ENCODE measurements at regions not wholly inside any gene's neighbourhood (a gene's known extent, or its start where the extent isn't known, plus 50 kb on each side); places are given as distances from the start of the nearest gene placed in this dataset.

GRCh38 chr11:127474766-127475165 lies 474.2 kb upstream of the KIRREL3 start:
- Histone ChIP-seq H3K4me2 (ENCODE audit: low read length, poor library complexity, severe bottlenecking) (no peak overlapping the region), H2BK120ac (ENCODE audit: low read depth, low read length) (no peak overlapping the region), H3K9ac (ENCODE audit: low read length) (no peak overlapping the region), H4K91ac (ENCODE audit: low read length) (no peak overlapping the region), H2AFZ (ENCODE audit: low read depth, low read length) (no peak overlapping the region), H3K27me3 (ENCODE audit: control insufficient read depth in 1 of 2, insufficient read depth in 1 of 2, low read length in 2 of 2) (no peaks in the 10 kb centered on the region), H3K79me1 (replicated peaks; ENCODE audit: low read length, poor library complexity, severe bottlenecking) (no peaks in the 10 kb centered on the region), H3K23ac (ENCODE audit: low read length in 2 of 2) (no peak overlapping the region), H3K4me1 (ENCODE audit: control insufficient read depth, insufficient read depth, low read depth, low read length) (no peaks in the 10 kb centered on the region), H3K18ac (ENCODE audit: low read depth in 1 of 2, low read length in 2 of 2) (no peak overlapping the region), H3K9me3 (ENCODE audit: control insufficient read depth, low read length) (no peaks in the 10 kb centered on the region), H2AK5ac (ENCODE audit: low read length, severe bottlenecking) (no peak overlapping the region), H2BK12ac (ENCODE audit: low read length in 2 of 2) (no peak overlapping the region), H3K27ac (ENCODE audit: low read length, poor library complexity, severe bottlenecking) (no peak overlapping the region), H3K36me3 (ENCODE audit: control insufficient read depth in 1 of 2, insufficient read depth in 2 of 2, low read depth in 1 of 2, low read length in 2 of 2) (no peaks in the 10 kb centered on the region), H4K8ac (ENCODE audit: low read length) (no peak overlapping the region), H2BK5ac (ENCODE audit: low read depth, low read length, poor library complexity, severe bottlenecking) (no peak overlapping the region), H3K14ac (ENCODE audit: low read length in 2 of 2) (no peak overlapping the region), H3K4me3 (ENCODE audit: insufficient read depth in 1 of 2, low read depth in 1 of 2, low read length in 2 of 2) (no peak overlapping the region), H3K4ac (ENCODE audit: low read depth in 1 of 2, low read length in 2 of 2) (no peak overlapping the region), H2BK15ac (ENCODE audit: low read depth, poor library complexity, severe bottlenecking) (no peak overlapping the region)
- WGBS: 90% methylated on average over 1 of the region's 1 CpG
- no peak for DNase-seq

- Histone ChIP-seq H3K9me3 (ENCODE audit: control insufficient read depth, low read length) (no peaks in the 10 kb centered on the region), H4K8ac (ENCODE audit: low read length) (no peak overlapping the region), H3K18ac (ENCODE audit: low read depth in 1 of 2, low read length in 2 of 2) (no peak overlapping the region), H3K27me3 (ENCODE audit: control insufficient read depth in 1 of 2, insufficient read depth in 1 of 2, low read length in 2 of 2) (no peaks in the 10 kb centered on the region), H3K4me3 (ENCODE audit: insufficient read depth in 1 of 2, low read depth in 1 of 2, low read length in 2 of 2) (no peak overlapping the region), H2BK15ac (ENCODE audit: low read depth, poor library complexity, severe bottlenecking) (no peak overlapping the region), H3K9ac (ENCODE audit: low read length) (no peak overlapping the region), H3K4me2 (ENCODE audit: low read length, poor library complexity, severe bottlenecking) (no peak overlapping the region), H2BK5ac (ENCODE audit: low read depth, low read length, poor library complexity, severe bottlenecking) (no peak overlapping the region), H3K4ac (ENCODE audit: low read depth in 1 of 2, low read length in 2 of 2) (no peak overlapping the region), H3K4me1 (ENCODE audit: control insufficient read depth, insufficient read depth, low read depth, low read length) (no peaks in the 10 kb centered on the region), H3K23ac (ENCODE audit: low read length in 2 of 2) (no peak overlapping the region), H2AFZ (ENCODE audit: low read depth, low read length) (no peak overlapping the region), H3K36me3 (ENCODE audit: control insufficient read depth in 1 of 2, insufficient read depth in 2 of 2, low read depth in 1 of 2, low read length in 2 of 2) (no peaks in the 10 kb centered on the region), H2BK120ac (ENCODE audit: low read depth, low read length) (no peak overlapping the region), H4K91ac (ENCODE audit: low read length) (no peak overlapping the region), H3K14ac (ENCODE audit: low read length in 2 of 2) (no peak overlapping the region), H3K27ac (ENCODE audit: low read length, poor library complexity, severe bottlenecking) (no peak overlapping the region), H2AK5ac (ENCODE audit: low read length, severe bottlenecking) (no peak overlapping the region), H3K79me1 (replicated peaks; ENCODE audit: low read length, poor library complexity, severe bottlenecking) (no peaks in the 10 kb centered on the region), H2BK12ac (ENCODE audit: low read length in 2 of 2) (no peak overlapping the region)
- DNase-seq: peak; percentile 37
- WGBS: 51% methylated on average over 7 of the region's 7 CpGs
Measured at GRCh38 chr11:127472505-127472904, 471.9 kb upstream of the KIRREL3 start.

DNA sequence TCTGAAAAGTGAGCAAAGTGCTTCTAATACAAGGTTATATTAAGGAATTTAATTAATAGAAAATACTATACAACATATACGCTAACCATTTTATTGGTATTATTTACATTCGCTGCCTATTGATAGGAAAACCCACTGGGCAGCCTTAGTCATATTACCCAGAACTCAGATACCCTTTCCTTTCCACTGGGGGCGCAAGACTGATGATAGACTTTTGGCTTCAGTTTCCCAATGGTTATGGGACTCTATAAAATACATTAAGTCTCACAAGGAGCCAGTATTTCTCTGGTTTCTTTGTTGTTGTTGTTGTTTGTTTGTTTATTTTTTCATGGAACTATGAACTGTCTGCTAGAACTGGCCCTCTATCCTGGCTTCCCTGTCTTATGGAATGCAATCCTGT lies 471.1 kb upstream of the KIRREL3 start:
- H3K9me3 ChIP-seq (ENCODE audit: control insufficient read depth, low read length): no peaks in the 10 kb centered on the region
- H3K36me3 ChIP-seq (ENCODE audit: control insufficient read depth in 1 of 2, insufficient read depth in 2 of 2, low read depth in 1 of 2, low read length in 2 of 2): no peaks in the 10 kb centered on the region
- no peak overlapping the region for H3K4me2 ChIP-seq (ENCODE audit: low read length, poor library complexity, severe bottlenecking)
- no peak overlapping the region for H3K23ac ChIP-seq (ENCODE audit: low read length in 2 of 2)
- no peak overlapping the region for H3K14ac ChIP-seq (ENCODE audit: low read length in 2 of 2)
- H3K4me3 ChIP-seq (ENCODE audit: insufficient read depth in 1 of 2, low read depth in 1 of 2, low read length in 2 of 2): no peak overlapping the region
- no peak overlapping the region for H2BK5ac ChIP-seq (ENCODE audit: low read depth, low read length, poor library complexity, severe bottlenecking)
- H3K9ac ChIP-seq (ENCODE audit: low read length): no peak overlapping the region
- H3K4me1 ChIP-seq (ENCODE audit: control insufficient read depth, insufficient read depth, low read depth, low read length): no peaks in the 10 kb centered on the region
- H2AFZ ChIP-seq (ENCODE audit: low read depth, low read length): no peak overlapping the region
- H2BK12ac ChIP-seq (ENCODE audit: low read length in 2 of 2): no peak overlapping the region
- H4K91ac ChIP-seq (ENCODE audit: low read length): no peak overlapping the region
- no peak overlapping the region for H2BK15ac ChIP-seq (ENCODE audit: low read depth, poor library complexity, severe bottlenecking)
- no peak overlapping the region for H3K4ac ChIP-seq (ENCODE audit: low read depth in 1 of 2, low read length in 2 of 2)
- WGBS: 96% methylated on average over 2 of the region's 3 CpGs
- no peak overlapping the region for H3K18ac ChIP-seq (ENCODE audit: low read depth in 1 of 2, low read length in 2 of 2)
- no peak overlapping the region for H2AK5ac ChIP-seq (ENCODE audit: low read length, severe bottlenecking)
- no peaks in the 10 kb centered on the region for H3K27me3 ChIP-seq (ENCODE audit: control insufficient read depth in 1 of 2, insufficient read depth in 1 of 2, low read length in 2 of 2)
- H3K79me1 ChIP-seq (replicated peaks; ENCODE audit: low read length, poor library complexity, severe bottlenecking): no peaks in the 10 kb centered on the region
- DNase-seq: no peak
- no peak overlapping the region for H3K27ac ChIP-seq (ENCODE audit: low read length, poor library complexity, severe bottlenecking)
- no peak overlapping the region for H4K8ac ChIP-seq (ENCODE audit: low read length)
- H2BK120ac ChIP-seq (ENCODE audit: low read depth, low read length): no peak overlapping the region

- Histone ChIP-seq H2BK15ac (ENCODE audit: low read depth, poor library complexity, severe bottlenecking) (no peak overlapping the region), H3K4me2 (ENCODE audit: low read length, poor library complexity, severe bottlenecking) (no peak overlapping the region), H2BK12ac (ENCODE audit: low read length in 2 of 2) (no peak overlapping the region), H3K4me3 (ENCODE audit: insufficient read depth in 1 of 2, low read depth in 1 of 2, low read length in 2 of 2) (no peak overlapping the region), H3K27ac (ENCODE audit: low read length, poor library complexity, severe bottlenecking) (no peak overlapping the region), H3K14ac (ENCODE audit: low read length in 2 of 2) (no peak overlapping the region), H3K36me3 (ENCODE audit: control insufficient read depth in 1 of 2, insufficient read depth in 2 of 2, low read depth in 1 of 2, low read length in 2 of 2) (no peaks in the 10 kb centered on the region), H4K91ac (ENCODE audit: low read length) (no peak overlapping the region), H3K9ac (ENCODE audit: low read length) (no peak overlapping the region), H3K23ac (ENCODE audit: low read length in 2 of 2) (no peak overlapping the region), H2BK120ac (ENCODE audit: low read depth, low read length) (no peak overlapping the region), H3K4ac (ENCODE audit: low read depth in 1 of 2, low read length in 2 of 2) (no peak overlapping the region), H3K27me3 (ENCODE audit: control insufficient read depth in 1 of 2, insufficient read depth in 1 of 2, low read length in 2 of 2) (no peaks in the 10 kb centered on the region), H3K79me1 (replicated peaks; ENCODE audit: low read length, poor library complexity, severe bottlenecking) (no peaks in the 10 kb centered on the region), H2AFZ (ENCODE audit: low read depth, low read length) (no peak overlapping the region), H4K8ac (ENCODE audit: low read length) (no peak overlapping the region), H3K9me3 (ENCODE audit: control insufficient read depth, low read length) (no peaks in the 10 kb centered on the region), H2AK5ac (ENCODE audit: low read length, severe bottlenecking) (no peak overlapping the region), H3K18ac (ENCODE audit: low read depth in 1 of 2, low read length in 2 of 2) (no peak overlapping the region), H3K4me1 (ENCODE audit: control insufficient read depth, insufficient read depth, low read depth, low read length) (no peaks in the 10 kb centered on the region), H2BK5ac (ENCODE audit: low read depth, low read length, poor library complexity, severe bottlenecking) (no peak overlapping the region)
- peak; percentile 24 for DNase-seq
- WGBS: 78% methylated on average over 3 of the region's 4 CpGs
Measured at GRCh38 chr11:127470306-127470884, 469.8 kb upstream of the KIRREL3 start.

All from mesenchymal stem cell (in vitro differentiated cells and primary cell).